ENCODE measurements at regions not wholly inside any gene's neighbourhood (a gene's known extent, or its start where the extent isn't known, plus 50 kb on each side); places are given as distances from the start of the nearest gene placed in this dataset.

GRCh38 chr6:18846327-18846726 lies 459.2 kb downstream of the RNF144B start:
- Histone ChIP-seq H3K4ac (replicated peaks; ENCODE audit: insufficient read length, low read depth, low read length) (no peak overlapping the region), H3K4me2 (ENCODE audit: insufficient read depth in 1 of 2, low read depth in 2 of 2, low read length in 2 of 2) (no peak overlapping the region), H3K27ac (ENCODE audit: low read depth, low read length) (no peak overlapping the region), H3K23ac (ENCODE audit: insufficient read length) (no peak overlapping the region), H3K23me2 (ENCODE audit: low read depth, low read length) (no peaks in the 10 kb centered on the region), H3K4me3 (ENCODE audit: extremely low read depth in 1 of 4, insufficient read depth in 2 of 4, low read depth in 3 of 4, low read length in 4 of 4) (no peak overlapping the region), H2BK5ac (ENCODE audit: low read depth, low read length) (no peak overlapping the region), H3K56ac (replicated peaks; ENCODE audit: insufficient read length, low read depth, low read length) (no peak overlapping the region), H3K36me3 (ENCODE audit: control insufficient read depth in 2 of 4, insufficient read depth in 4 of 4, low read length in 3 of 4) (no peaks in the 10 kb centered on the region), H2BK15ac (ENCODE audit: low read length) (no peak overlapping the region), H3K18ac (ENCODE audit: extremely low read depth, low read length) (no peak overlapping the region), H4K20me1 (replicated peaks in 1 of 2; ENCODE audit: control insufficient read depth in 1 of 2, insufficient read depth in 2 of 2, low read length in 2 of 2) (no peaks in the 10 kb centered on the region), H4K5ac (ENCODE audit: insufficient read length, low read depth, low read length) (no peak overlapping the region), H3K27me3 (replicated peaks in 1 of 4; ENCODE audit: control insufficient read depth in 3 of 4, extremely low read depth in 1 of 4, insufficient read depth in 3 of 4, low read length in 3 of 4) (no peaks in the 10 kb centered on the region), H3K14ac (ENCODE audit: insufficient read length) (no peak overlapping the region), H4K91ac (replicated peaks; ENCODE audit: insufficient read length, low read length) (no peak overlapping the region), H3K9ac (replicated peaks in 1 of 4; ENCODE audit: extremely low read depth in 1 of 4, low read depth in 3 of 4, low read length in 3 of 4) (no peak overlapping the region), H2AK5ac (ENCODE audit: low read depth, low read length) (no peak overlapping the region), H2BK120ac (replicated peaks; ENCODE audit: low read depth, low read length) (no peak overlapping the region), H2BK12ac (ENCODE audit: low read depth, low read length) (no peak overlapping the region), H3K79me1 (ENCODE audit: low read depth, low read length) (no peaks in the 10 kb centered on the region), H3K4me1 (replicated peaks in 1 of 4; ENCODE audit: control insufficient read depth in 3 of 4, insufficient read depth in 4 of 4, low read length in 3 of 4) (no peaks in the 10 kb centered on the region), H4K8ac (ENCODE audit: extremely low read depth, insufficient read depth, low read length) (no peak overlapping the region), H2BK20ac (ENCODE audit: low read length) (no peak overlapping the region), H3K79me2 (ENCODE audit: control insufficient read depth in 1 of 2, insufficient read depth in 2 of 2, low read length in 2 of 2) (no peaks in the 10 kb centered on the region), H3K9me3 (ENCODE audit: insufficient read depth in 2 of 2, low read depth in 1 of 2, low read length in 1 of 2) (no peaks in the 10 kb centered on the region), H2AFZ (ENCODE audit: low read length) (no peak overlapping the region)
- CTCF ChIA-PET (ENCODE audit: partially characterized antibody), result no interaction called here
- TF ChIP-seq JUN (IDR thresholded peaks at IDR 0.05; ENCODE audit: low read depth, low read length), result no peak
- POLR2A ChIA-PET (ENCODE audit: partially characterized antibody), result no interaction called here
- no peak for DNase-seq (ENCODE audit: low read depth in 1 of 2, low spot score in 2 of 2)
- WGBS, 2 experiments (ENCODE audit: extremely low coverage in 1 of 2, insufficient coverage in 1 of 2, insufficient read length in 1 of 2, insufficient replicate concordance in 2 of 2, low coverage in 1 of 2, low lambda C conversion rate in 2 of 2, missing lambda C conversion rate in 1 of 2), result 88% methylated on average over 3 of the region's 3 CpGs; no CpG with 5 or more reads in 1 of the 2 experiments
- FAIRE-seq, result no peak

Data from H1 (cell line).